ENCODE measurements at regions not wholly inside any gene's neighbourhood (a gene's known extent, or its start where the extent isn't known, plus 50 kb on each side); places are given as distances from the start of the nearest gene placed in this dataset.

DNA sequence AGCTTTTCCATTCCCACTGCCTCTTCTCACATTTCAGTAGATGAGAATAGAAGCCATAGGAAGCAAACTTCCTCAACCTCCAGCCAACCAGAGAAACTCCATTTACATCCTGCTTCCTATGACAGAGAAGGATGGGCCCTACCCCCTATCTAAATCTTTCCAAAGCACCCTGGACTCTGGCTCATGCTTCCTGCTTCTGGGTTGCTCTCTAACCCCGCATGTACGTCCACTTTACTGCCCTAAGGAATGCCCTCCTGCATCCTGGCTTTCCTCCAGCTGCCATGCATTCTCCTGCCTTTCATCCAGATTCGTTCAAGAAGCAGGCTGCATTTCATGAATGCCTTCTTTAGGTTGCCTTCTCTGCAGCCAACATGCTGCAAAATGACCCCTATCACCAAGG lies 91.9 kb downstream of the FAM217A start:
- TF ChIP-seq CTCF (conservative IDR thresholded peaks at IDR 0.05) = no peak
- peak overlapping the region; percentile 50 for H3K27ac ChIP-seq (ENCODE audit: low read depth, low read length)
- no peak overlapping the region for H3K4me3 ChIP-seq (ENCODE audit: low read length)
- Mint-ChIP-seq H3K9me3 (peaks cover 2% of the 10 kb centered on the region), H3K4me1 (peaks cover 29% of the 10 kb centered on the region), H3K4me3 (no peak overlapping the region), H3K36me3 (ENCODE audit: low read depth) (peaks cover 17% of the 10 kb centered on the region), H3K27me3 (ENCODE audit: insufficient read depth) (no peaks in the 10 kb centered on the region), H3K27ac (no peak overlapping the region)
- no peaks in the 10 kb centered on the region for H3K4me1 ChIP-seq (ENCODE audit: control insufficient read depth, insufficient read depth, low read length)
- DNase-seq = peak; percentile 55
- no peaks in the 10 kb centered on the region for H3K9me3 ChIP-seq (ENCODE audit: control insufficient read depth, low read length)
- no peaks in the 10 kb centered on the region for H3K27me3 ChIP-seq (ENCODE audit: control insufficient read depth, insufficient read depth, low read length, poor library complexity, severe bottlenecking)
- 44 to 75% methylated on average over 3 of the region's 3 CpGs for WGBS, 2 experiments (ENCODE audit: insufficient coverage in 1 of 2, insufficient read length in 1 of 2)
- H3K36me3 ChIP-seq (ENCODE audit: control insufficient read depth, insufficient read depth, low read length) = peaks cover 4% of the 10 kb centered on the region
- H3K9ac ChIP-seq (ENCODE audit: extremely low read depth, low read length, poor library complexity, severe bottlenecking) = no peak overlapping the region

DNA sequence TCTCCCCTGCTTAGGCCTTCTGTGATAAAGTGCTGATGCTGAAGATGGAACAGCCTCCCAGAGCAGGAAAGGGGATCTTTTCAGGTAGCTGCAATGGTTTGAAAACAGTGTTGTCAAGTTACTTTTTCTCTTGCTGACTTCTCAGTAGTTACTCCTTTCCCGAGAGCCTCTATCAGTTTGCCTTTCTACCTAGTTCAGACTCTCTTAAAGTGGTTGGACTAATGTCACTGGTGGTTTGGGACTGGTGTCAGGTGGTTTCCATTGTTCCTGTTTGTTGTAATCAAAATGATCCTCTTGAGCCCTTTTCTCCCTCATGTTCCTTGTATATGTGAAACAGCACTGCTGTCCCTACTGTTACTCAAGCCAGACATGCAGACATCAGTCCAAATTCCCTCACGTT lies 91.4 kb downstream of the FAM217A start:
- WGBS, 2 experiments (ENCODE audit: insufficient coverage in 1 of 2, insufficient read length in 1 of 2) = 95% methylated on average over 2 of the region's 2 CpGs; no CpG with 5 or more reads in 1 of the 2 experiments
- no peaks in the 10 kb centered on the region for H3K27me3 ChIP-seq (ENCODE audit: control insufficient read depth, insufficient read depth, low read length, poor library complexity, severe bottlenecking)
- Mint-ChIP-seq H3K9me3 (no peaks in the 10 kb centered on the region), H3K36me3 (ENCODE audit: low read depth) (peaks cover 14% of the 10 kb centered on the region), H3K4me3 (no peak overlapping the region), H3K27me3 (ENCODE audit: insufficient read depth) (no peaks in the 10 kb centered on the region), H3K27ac (no peak overlapping the region), H3K4me1 (peaks cover 34% of the 10 kb centered on the region)
- DNase-seq = no peak
- H3K36me3 ChIP-seq (ENCODE audit: control insufficient read depth, insufficient read depth, low read length) = no peaks in the 10 kb centered on the region
- H3K4me1 ChIP-seq (ENCODE audit: control insufficient read depth, insufficient read depth, low read length) = peaks cover 2% of the 10 kb centered on the region
- no peak for TF ChIP-seq CTCF (conservative IDR thresholded peaks at IDR 0.05)
- no peak overlapping the region for H3K9ac ChIP-seq (ENCODE audit: extremely low read depth, low read length, poor library complexity, severe bottlenecking)
- no peaks in the 10 kb centered on the region for H3K9me3 ChIP-seq (ENCODE audit: control insufficient read depth, low read length)
- no peak overlapping the region for H3K4me3 ChIP-seq (ENCODE audit: low read length)
- H3K27ac ChIP-seq (ENCODE audit: low read depth, low read length) = peak overlapping the region; percentile 50

- Mint-ChIP-seq H3K9me3 (no peaks in the 10 kb centered on the region), H3K4me1 (peaks cover 43% of the 10 kb centered on the region), H3K27ac (peak overlapping the region; percentile 16), H3K4me3 (no peak overlapping the region), H3K36me3 (ENCODE audit: low read depth) (peaks cover 6% of the 10 kb centered on the region), H3K27me3 (ENCODE audit: insufficient read depth) (no peaks in the 10 kb centered on the region)
- H3K9me3 ChIP-seq (ENCODE audit: control insufficient read depth, low read length) = no peaks in the 10 kb centered on the region
- no peak overlapping the region for H3K27ac ChIP-seq (ENCODE audit: low read depth, low read length)
- peak; percentile 92 for TF ChIP-seq CTCF (conservative IDR thresholded peaks at IDR 0.05)
- no peaks in the 10 kb centered on the region for H3K27me3 ChIP-seq (ENCODE audit: control insufficient read depth, insufficient read depth, low read length, poor library complexity, severe bottlenecking)
- H3K4me3 ChIP-seq (ENCODE audit: low read length) = no peak overlapping the region
- H3K4me1 ChIP-seq (ENCODE audit: control insufficient read depth, insufficient read depth, low read length) = peaks cover 6% of the 10 kb centered on the region
- no peak overlapping the region for H3K9ac ChIP-seq (ENCODE audit: extremely low read depth, low read length, poor library complexity, severe bottlenecking)
- H3K36me3 ChIP-seq (ENCODE audit: control insufficient read depth, insufficient read depth, low read length) = no peaks in the 10 kb centered on the region
- DNase-seq = peak; percentile 96
- WGBS, 2 experiments (ENCODE audit: insufficient coverage in 1 of 2, insufficient read length in 1 of 2) = 58 to 62% methylated on average over 17 to 20 of the region's 21 CpGs
Measured at GRCh38 chr6:3990692-3991491, 88.0 kb downstream of the FAM217A start.
